Liver (tissue), 8 donors: ENCODE measurements at regions not wholly inside any gene's neighbourhood (a gene's known extent, or its start where the extent isn't known, plus 50 kb on each side); places are given as distances from the start of the nearest gene placed in this dataset.

Experiments
- DNase-seq: peaks from one replicate; pipeline ENCODE4 v3.0.0-alpha.2; 2017; ENCODE audit warnings: low spot score
- H3K27ac ChIP-seq, 2 donors: one replicate each; pipeline ENCODE4 v1.7.0; 2013; ENCODE audit warnings: inconsistent platforms in 2 of 2, low read length in 2 of 2, control low read depth in 1 of 2, low read depth in 1 of 2, mild to moderate bottlenecking in 1 of 2
- H3K27me3 ChIP-seq, 4 donors: one replicate each; pipeline versions ENCODE4 v1.6.1 to v1.7.0; 2013; ENCODE audit warnings: low read length in 3 of 4, inconsistent platforms in 1 of 4, mild to moderate bottlenecking in 1 of 4, moderate library complexity in 1 of 4; ENCODE audit not compliant: control insufficient read depth in 4 of 4, insufficient read depth in 4 of 4
- H3K36me3 ChIP-seq, 4 donors: one replicate each; pipeline versions ENCODE4 v1.6.1 to v1.7.0; 2013; ENCODE audit warnings: low read length in 3 of 4, mild to moderate bottlenecking in 3 of 4, low read depth in 1 of 4, moderate library complexity in 1 of 4; ENCODE audit not compliant: control insufficient read depth in 4 of 4, insufficient read depth in 3 of 4
- H3K4me1 ChIP-seq, 4 donors: one replicate each; pipeline versions ENCODE4 v1.6.1 to v1.7.0; 2013; ENCODE audit warnings: low read length in 3 of 4, mild to moderate bottlenecking in 3 of 4, moderate library complexity in 1 of 4; ENCODE audit not compliant: control insufficient read depth in 4 of 4, insufficient read depth in 4 of 4
- H3K4me3 ChIP-seq, 3 donors: one replicate each; pipeline versions ENCODE4 v1.6.1 to v1.7.0; 2013; ENCODE audit warnings: low read length in 3 of 3, control low read depth in 1 of 3, low read depth in 1 of 3, mild to moderate bottlenecking in 1 of 3
- H3K9ac ChIP-seq, 2 donors: one replicate each; pipeline ENCODE4 v1.7.0; 2013; ENCODE audit warnings: low read length in 2 of 2, mild to moderate bottlenecking in 2 of 2, moderate library complexity in 2 of 2, control low read depth in 1 of 2, low read depth in 1 of 2
- H3K9me3 ChIP-seq, 4 donors: one replicate each; pipeline versions ENCODE4 v1.6.1 to v1.7.0; 2013; ENCODE audit warnings: low read length in 3 of 4; ENCODE audit not compliant: control insufficient read depth in 4 of 4
- ATF3 ChIP-seq: IDR thresholded peaks from 2 replicates; pipeline ENCODE4 v1.6.1; 2016; ENCODE audit warnings: antibody characterized with exemption
- EGR1 ChIP-seq, 2 donors: IDR thresholded peaks; 2 replicates each; pipeline ENCODE4 v1.6.1; 2016 to 2018; ENCODE audit warnings: antibody characterized with exemption in 2 of 2, low read depth in 2 of 2
- FOXA1 ChIP-seq: IDR thresholded peaks from 2 replicates; pipeline ENCODE4 v1.6.1; 2016; ENCODE audit warnings: antibody characterized with exemption
- FOXA2 ChIP-seq: IDR thresholded peaks from 2 replicates; pipeline ENCODE4 v1.6.1; 2016; ENCODE audit warnings: antibody characterized with exemption
- GABPA ChIP-seq, 2 donors: IDR thresholded peaks in 1 of 2; conservative IDR thresholded peaks in 1 of 2; 2 replicates each; pipeline ENCODE4 v1.6.1; 2016; ENCODE audit warnings: antibody characterized with exemption in 2 of 2, mild to moderate bottlenecking in 1 of 2, moderate library complexity in 1 of 2
- HNF4A ChIP-seq, 2 donors: conservative IDR thresholded peaks; 2 replicates each; pipeline ENCODE4 v1.6.1; 2016; ENCODE audit warnings: antibody characterized with exemption in 2 of 2, mild to moderate bottlenecking in 2 of 2
- HNF4G ChIP-seq: IDR thresholded peaks from 2 replicates; pipeline ENCODE4 v1.6.1; 2016; ENCODE audit warnings: antibody characterized with exemption
- NR2F2 ChIP-seq: IDR thresholded peaks from 2 replicates; pipeline ENCODE4 v1.6.1; 2016; ENCODE audit warnings: antibody characterized with exemption
- RAD21 ChIP-seq, 2 donors: IDR thresholded peaks; 2 replicates each; pipeline ENCODE4 v1.6.1; 2016; ENCODE audit warnings: antibody characterized with exemption in 2 of 2, mild to moderate bottlenecking in 2 of 2
- RXRA ChIP-seq, 2 donors: IDR thresholded peaks; 2 replicates each; pipeline ENCODE4 v1.6.1; 2017 to 2018; ENCODE audit warnings: antibody characterized with exemption in 2 of 2, mild to moderate bottlenecking in 1 of 2
- SP1 ChIP-seq: IDR thresholded peaks from 2 replicates; pipeline ENCODE4 v1.6.1; 2018; ENCODE audit warnings: antibody characterized with exemption, mild to moderate bottlenecking
- TAF1 ChIP-seq: conservative IDR thresholded peaks from 2 replicates; pipeline ENCODE4 v1.6.1; 2016; ENCODE audit warnings: antibody characterized with exemption, mild to moderate bottlenecking
- YY1 ChIP-seq: IDR thresholded peaks from 2 replicates; pipeline ENCODE4 v1.6.1; 2016; ENCODE audit warnings: antibody characterized with exemption, mild to moderate bottlenecking
- ZBTB33 ChIP-seq: IDR thresholded peaks from 2 replicates; pipeline ENCODE4 v1.6.1; 2016; ENCODE audit warnings: antibody characterized with exemption
- WGBS: extraction: QIAGEN DNeasy Blood & Tissue Kit; methylation state at CpG from one replicate; pipeline ENCODE4 v1.1.7; 2013; 5-methylcytosine and 5-hydroxymethylcytosine counted together
- TF ChIP-seq, protein P1 (sequence below): fragments of 150-350 bp; IDR thresholded peaks from 2 replicates; pipeline ENCODE4 v1.5.1; 2017; ENCODE audit warnings: improper control_type of control experiment, low read depth, low read length; ENCODE audit not compliant: missing input control
- TF ChIP-seq, protein P2 (sequence below): IDR thresholded peaks from 2 replicates; pipeline ENCODE4 v1.6.1; 2016; ENCODE audit warnings: antibody characterized with exemption, mild to moderate bottlenecking
- donor health status: healthy.
- donor health status: healthy.
- donor health status: healthy.
- donor health status: healthy.
- donor health status: healthy.

DNA sequence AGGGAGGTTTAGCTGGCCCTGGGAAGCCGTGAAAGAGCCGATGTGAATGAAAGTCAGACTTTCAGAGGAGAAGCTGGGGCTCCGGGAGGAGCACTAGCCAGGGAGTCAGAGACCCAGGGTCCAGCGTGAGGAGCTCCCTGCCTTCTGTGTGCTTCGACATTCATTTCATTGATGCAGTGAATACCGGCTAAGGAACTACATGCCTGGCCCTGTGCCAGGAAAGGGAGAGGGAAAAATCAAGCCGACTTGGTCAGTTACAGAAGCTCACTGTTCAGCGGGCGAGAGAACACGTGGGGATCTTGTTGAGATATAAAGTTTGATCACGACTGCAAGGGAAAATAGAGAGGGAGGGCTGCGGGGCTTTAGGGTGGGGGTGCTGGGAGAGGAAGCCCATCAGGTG lies 76.7 kb upstream of the RUNX3 start:
- no peak overlapping the region for H3K27ac ChIP-seq
- no peaks in the 10 kb centered on the region for H3K9me3 ChIP-seq
- TF ChIP-seq GABPA (IDR thresholded peaks at IDR 0.05 in 1 of 2, conservative IDR thresholded peaks at IDR 0.05 in 1 of 2) (no peak), HNF4A (conservative IDR thresholded peaks at IDR 0.05) (no peak), SP1 (no peak), YY1 (no peak), TAF1 (no peak), RAD21 (IDR thresholded peaks at IDR 0.05) (no peak), FOXA1 (no peak), FOXA2 (no peak), EGR1 (IDR thresholded peaks at IDR 0.05; ENCODE audit: low read depth in 2 of 2) (no peak), HNF4G (no peak), ZBTB33 (no peak), ATF3 (no peak)
- TF ChIP-seq, protein P1, sequence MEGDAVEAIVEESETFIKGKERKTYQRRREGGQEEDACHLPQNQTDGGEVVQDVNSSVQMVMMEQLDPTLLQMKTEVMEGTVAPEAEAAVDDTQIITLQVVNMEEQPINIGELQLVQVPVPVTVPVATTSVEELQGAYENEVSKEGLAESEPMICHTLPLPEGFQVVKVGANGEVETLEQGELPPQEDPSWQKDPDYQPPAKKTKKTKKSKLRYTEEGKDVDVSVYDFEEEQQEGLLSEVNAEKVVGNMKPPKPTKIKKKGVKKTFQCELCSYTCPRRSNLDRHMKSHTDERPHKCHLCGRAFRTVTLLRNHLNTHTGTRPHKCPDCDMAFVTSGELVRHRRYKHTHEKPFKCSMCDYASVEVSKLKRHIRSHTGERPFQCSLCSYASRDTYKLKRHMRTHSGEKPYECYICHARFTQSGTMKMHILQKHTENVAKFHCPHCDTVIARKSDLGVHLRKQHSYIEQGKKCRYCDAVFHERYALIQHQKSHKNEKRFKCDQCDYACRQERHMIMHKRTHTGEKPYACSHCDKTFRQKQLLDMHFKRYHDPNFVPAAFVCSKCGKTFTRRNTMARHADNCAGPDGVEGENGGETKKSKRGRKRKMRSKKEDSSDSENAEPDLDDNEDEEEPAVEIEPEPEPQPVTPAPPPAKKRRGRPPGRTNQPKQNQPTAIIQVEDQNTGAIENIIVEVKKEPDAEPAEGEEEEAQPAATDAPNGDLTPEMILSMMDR = no peak
- H3K36me3 ChIP-seq = no peaks in the 10 kb centered on the region
- WGBS = 40% methylated on average over 12 of the region's 12 CpGs
- H3K27me3 ChIP-seq = no peaks in the 10 kb centered on the region
- no peak for DNase-seq
- H3K9ac ChIP-seq = no peak overlapping the region
- H3K4me3 ChIP-seq = no peak overlapping the region
- peaks cover 0 to 3% (median 0%) of the 10 kb centered on the region in 4 donors for H3K4me1 ChIP-seq

- Histone ChIP-seq H3K9me3 (no peaks in the 10 kb centered on the region), H3K9ac (no peak overlapping the region), H3K36me3 (no peaks in the 10 kb centered on the region), H3K27ac (no peak overlapping the region), H3K4me3 (no peak overlapping the region), H3K4me1 (peaks cover 0 to 3% (median 0%) of the 10 kb centered on the region in 4 donors), H3K27me3 (no peaks in the 10 kb centered on the region)
- WGBS = 79% methylated on average over 2 of the region's 2 CpGs
- no peak for DNase-seq
- TF ChIP-seq TAF1 = no peak
Measured at GRCh38 chr1:25004355-25004754, 74.3 kb upstream of the RUNX3 start.

DNA sequence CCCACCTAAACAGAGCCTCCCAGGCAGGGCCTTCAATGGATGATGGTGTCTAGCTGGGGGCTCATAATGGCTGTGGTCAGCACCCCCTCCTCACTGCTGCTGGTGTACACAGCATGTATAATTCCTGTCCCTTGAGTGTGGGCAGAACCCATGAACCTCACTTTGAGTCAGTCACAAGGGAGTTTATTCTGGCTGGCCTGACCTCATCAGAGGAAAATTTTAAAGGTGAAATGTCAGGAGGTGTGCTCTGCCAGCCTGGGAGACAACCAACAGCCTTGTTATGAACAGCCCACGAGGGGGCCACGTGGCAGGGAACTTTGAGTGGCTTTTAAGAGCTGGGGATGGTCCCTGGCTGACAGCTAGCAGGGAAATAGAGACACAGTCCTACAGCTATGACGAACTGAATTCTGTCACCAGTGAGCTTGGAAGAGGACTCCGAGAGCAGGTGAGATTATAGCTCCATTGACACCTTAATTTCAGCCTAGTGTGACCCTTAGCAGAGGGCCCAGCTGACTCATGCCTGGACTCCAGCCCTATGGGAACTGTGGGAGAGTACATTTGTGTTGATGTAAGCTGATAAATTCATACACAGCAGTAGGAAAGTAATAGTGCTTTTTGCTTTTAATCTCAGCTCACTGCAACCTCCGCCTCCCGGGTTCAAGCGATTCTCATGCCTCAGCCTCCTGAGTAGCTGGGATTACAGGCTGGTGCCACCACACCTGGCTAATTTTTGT lies 73.5 kb upstream of the RUNX3 start:
- no peak overlapping the region for H3K9ac ChIP-seq
- no peak overlapping the region for H3K27ac ChIP-seq
- 92% methylated on average over 7 of the region's 7 CpGs for WGBS
- H3K4me3 ChIP-seq = no peak overlapping the region
- DNase-seq = no peak
- no peaks in the 10 kb centered on the region for H3K27me3 ChIP-seq
- H3K36me3 ChIP-seq = no peaks in the 10 kb centered on the region
- no peaks in the 10 kb centered on the region for H3K9me3 ChIP-seq
- H3K4me1 ChIP-seq = peaks cover 0 to 3% (median 0%) of the 10 kb centered on the region in 4 donors
- TF ChIP-seq FOXA1 (no peak), HNF4A (conservative IDR thresholded peaks at IDR 0.05) (no peak), TAF1 (no peak), ATF3 (no peak), EGR1 (IDR thresholded peaks at IDR 0.05; ENCODE audit: low read depth in 2 of 2) (no peak), NR2F2 (no peak), RXRA (IDR thresholded peaks at IDR 0.05) (no peak), ZBTB33 (no peak)
- TF ChIP-seq, protein P2, sequence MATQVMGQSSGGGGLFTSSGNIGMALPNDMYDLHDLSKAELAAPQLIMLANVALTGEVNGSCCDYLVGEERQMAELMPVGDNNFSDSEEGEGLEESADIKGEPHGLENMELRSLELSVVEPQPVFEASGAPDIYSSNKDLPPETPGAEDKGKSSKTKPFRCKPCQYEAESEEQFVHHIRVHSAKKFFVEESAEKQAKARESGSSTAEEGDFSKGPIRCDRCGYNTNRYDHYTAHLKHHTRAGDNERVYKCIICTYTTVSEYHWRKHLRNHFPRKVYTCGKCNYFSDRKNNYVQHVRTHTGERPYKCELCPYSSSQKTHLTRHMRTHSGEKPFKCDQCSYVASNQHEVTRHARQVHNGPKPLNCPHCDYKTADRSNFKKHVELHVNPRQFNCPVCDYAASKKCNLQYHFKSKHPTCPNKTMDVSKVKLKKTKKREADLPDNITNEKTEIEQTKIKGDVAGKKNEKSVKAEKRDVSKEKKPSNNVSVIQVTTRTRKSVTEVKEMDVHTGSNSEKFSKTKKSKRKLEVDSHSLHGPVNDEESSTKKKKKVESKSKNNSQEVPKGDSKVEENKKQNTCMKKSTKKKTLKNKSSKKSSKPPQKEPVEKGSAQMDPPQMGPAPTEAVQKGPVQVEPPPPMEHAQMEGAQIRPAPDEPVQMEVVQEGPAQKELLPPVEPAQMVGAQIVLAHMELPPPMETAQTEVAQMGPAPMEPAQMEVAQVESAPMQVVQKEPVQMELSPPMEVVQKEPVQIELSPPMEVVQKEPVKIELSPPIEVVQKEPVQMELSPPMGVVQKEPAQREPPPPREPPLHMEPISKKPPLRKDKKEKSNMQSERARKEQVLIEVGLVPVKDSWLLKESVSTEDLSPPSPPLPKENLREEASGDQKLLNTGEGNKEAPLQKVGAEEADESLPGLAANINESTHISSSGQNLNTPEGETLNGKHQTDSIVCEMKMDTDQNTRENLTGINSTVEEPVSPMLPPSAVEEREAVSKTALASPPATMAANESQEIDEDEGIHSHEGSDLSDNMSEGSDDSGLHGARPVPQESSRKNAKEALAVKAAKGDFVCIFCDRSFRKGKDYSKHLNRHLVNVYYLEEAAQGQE = no peak
